GM12878 (cell line): ENCODE measurements at regions not wholly inside any gene's neighbourhood (a gene's known extent, or its start where the extent isn't known, plus 50 kb on each side); places are given as distances from the start of the nearest gene placed in this dataset.

Source experiments
- BCL11A ChIP-seq: IDR thresholded peaks from 2 replicates; pipeline ENCODE4 v1.6.1; 2011; ENCODE audit warnings: low read depth, low read length
- BCL3 ChIP-seq: IDR thresholded peaks from 2 replicates; pipeline ENCODE4 v1.6.1; 2011; ENCODE audit warnings: borderline replicate concordance, low read depth, mild to moderate bottlenecking, moderate library complexity, low read length; ENCODE audit not compliant: insufficient read depth, poor library complexity, severe bottlenecking
- BHLHE40 ChIP-seq, 2 experiments: fragments of 450-650 bp in 1 of 2; IDR thresholded peaks; 2 replicates each; pipeline ENCODE4 v1.6.1; 2011 to 2017; ENCODE audit warnings: low read depth in 2 of 2, borderline replicate concordance in 1 of 2, improper control_type of control experiment in 1 of 2, low read length in 1 of 2, mild to moderate bottlenecking in 1 of 2
- E4F1 ChIP-seq: fragments of 450-650 bp; IDR thresholded peaks from 2 replicates; pipeline ENCODE4 v1.6.1; 2018; ENCODE audit warnings: borderline replicate concordance, mild to moderate bottlenecking; ENCODE audit not compliant: partially characterized antibody
- EP300 ChIP-seq, 2 experiments: fragments of 150-350 bp in 1 of 2; IDR thresholded peaks; 2 replicates each; pipeline ENCODE4 v1.6.1; 2011 to 2012; ENCODE audit warnings: low read depth in 2 of 2, low read length in 2 of 2, borderline replicate concordance in 1 of 2, improper control_type of control experiment in 1 of 2, inconsistent platforms in 1 of 2; ENCODE audit not compliant: control insufficient read depth in 1 of 2
- HDGF ChIP-seq: fragments of 450-650 bp; IDR thresholded peaks from 2 replicates; pipeline ENCODE4 v1.6.1; 2016; ENCODE audit warnings: antibody characterized with exemption
- HSF1 ChIP-seq: fragments of 150-350 bp; IDR thresholded peaks from 2 replicates; pipeline ENCODE4 v1.6.1; 2014; ENCODE audit warnings: mild to moderate bottlenecking, low read depth, low read length
- JUNB ChIP-seq: IDR thresholded peaks from 2 replicates; pipeline ENCODE4 v1.6.1; 2016; ENCODE audit warnings: antibody characterized with exemption, mild to moderate bottlenecking
- KAT2A ChIP-seq: conservative IDR thresholded peaks from 2 replicates; pipeline ENCODE4 v1.6.1; 2011; ENCODE audit warnings: low read depth, low read length; ENCODE audit not compliant: control insufficient read depth
- MEF2B ChIP-seq: fragments of 450-650 bp; IDR thresholded peaks from 2 replicates; pipeline ENCODE4 v1.6.1; 2018; ENCODE audit warnings: mild to moderate bottlenecking, moderate library complexity; ENCODE audit not compliant: partially characterized antibody, poor library complexity, severe bottlenecking
- MLLT1 ChIP-seq: fragments of 450-650 bp; IDR thresholded peaks from 2 replicates; pipeline ENCODE4 v1.6.1; 2016; ENCODE audit warnings: mild to moderate bottlenecking
- MXI1 ChIP-seq: fragments of 150-350 bp; IDR thresholded peaks from 2 replicates; pipeline ENCODE4 v1.6.1; 2011; ENCODE audit warnings: low read depth, mild to moderate bottlenecking, inconsistent platforms, low read length, improper control_type of control experiment
- NKRF ChIP-seq: fragments of 450-650 bp; conservative IDR thresholded peaks from 2 replicates; pipeline ENCODE4 v1.6.1; 2017; ENCODE audit warnings: mild to moderate bottlenecking, moderate library complexity
- NR2C1 ChIP-seq: fragments of 450-650 bp; IDR thresholded peaks from 2 replicates; pipeline ENCODE4 v1.6.1; 2017; ENCODE audit warnings: antibody characterized with exemption, mild to moderate bottlenecking, moderate library complexity
- PAX8 ChIP-seq: fragments of 450-650 bp; IDR thresholded peaks from 2 replicates; pipeline ENCODE4 v1.6.1; 2017; ENCODE audit warnings: mild to moderate bottlenecking, moderate library complexity
- SIN3A ChIP-seq: IDR thresholded peaks from 2 replicates; pipeline ENCODE4 v1.6.1; 2012; ENCODE audit warnings: low read depth, low read length, improper control_type of control experiment
- STAT1 ChIP-seq: fragments of 450-650 bp; conservative IDR thresholded peaks from 2 replicates; pipeline ENCODE4 v1.6.1; 2014; ENCODE audit warnings: antibody characterized with exemption, mild to moderate bottlenecking
- STAT3 ChIP-seq: IDR thresholded peaks from 2 replicates; pipeline ENCODE4 v1.6.1; 2011; ENCODE audit warnings: low read depth, low read length, improper control_type of control experiment
- TBL1XR1 ChIP-seq: IDR thresholded peaks from 2 replicates; pipeline ENCODE4 v1.6.1; 2012; ENCODE audit warnings: low read depth, low read length, improper control_type of control experiment
- ZNF24 ChIP-seq: fragments of 450-650 bp; IDR thresholded peaks from 2 replicates; pipeline ENCODE4 v1.6.1; 2017; ENCODE audit warnings: antibody characterized with exemption, mild to moderate bottlenecking

- no peak for TF ChIP-seq HDGF
- TF ChIP-seq KAT2A, result no peak
- no peak for TF ChIP-seq HSF1
- TF ChIP-seq JUNB, result peak; percentile 76
- no peak for TF ChIP-seq STAT1
- peak; percentile 57; the same call in 1 of the 2 replicates for TF ChIP-seq BCL11A
- no peak for TF ChIP-seq NR2C1
- peak; percentile 16 to 30; a peak in 2 of 4 replicates for TF ChIP-seq BHLHE40 (IDR thresholded peaks at IDR 0.05; ENCODE audit: borderline replicate concordance in 1 of 2, low read depth in 2 of 2, low read length in 1 of 2)
- TF ChIP-seq MEF2B, result peak; percentile 48
- no peak for TF ChIP-seq NKRF
- TF ChIP-seq TBL1XR1, result peak; percentile 64; the same call in 1 of the 2 replicates
- TF ChIP-seq SIN3A, result no peak
- no peak for TF ChIP-seq BCL3
- no peak for TF ChIP-seq PAX8
- peak; percentile 44 to 86; a peak in 2 of 4 replicates for TF ChIP-seq EP300 (IDR thresholded peaks at IDR 0.05; ENCODE audit: borderline replicate concordance in 1 of 2, control insufficient read depth in 1 of 2, low read depth in 2 of 2, low read length in 2 of 2)
- no peak for TF ChIP-seq E4F1
- no peak for TF ChIP-seq MXI1
- no peak for TF ChIP-seq ZNF24
- no peak for TF ChIP-seq STAT3
- no peak for TF ChIP-seq MLLT1
Measured at GRCh38 chr6:22886650-22887581, 317.6 kb downstream of the HDGFL1 start (continued).
